Activated T-cell treated with anti-CD3 and anti-CD28 coated beads, Interleukin-2, amount 50 U/mL, for 72 hours (primary cell): ENCODE measurements at regions not wholly inside any gene's neighbourhood (a gene's known extent, or its start where the extent isn't known, plus 50 kb on each side); places are given as distances from the start of the nearest gene placed in this dataset.
"Not testable (repeated sequence)": the region's sequence is repeated elsewhere in the genome, so short reads cannot be mapped to it uniquely, and the experiment has no call there.

Experiments
- ATAC-seq, 2 donors: fragments of 150-1000 bp; cut with Tn5 transposase; replicated peaks in 1 of 2; 2 replicates each; pipeline ENCODE4 v1.10.0; 2021; ENCODE audit warnings: moderate library complexity in 2 of 2, mild to moderate bottlenecking in 1 of 2
- DNase-seq, 2 donors: peaks; one replicate each; pipeline ENCODE4 v3.0.0; 2021 to 2022; ENCODE audit warnings: mixed read lengths in 1 of 2
- H3K27ac Mint-ChIP-seq: one replicate; pipeline ENCODE4 v1.8.0; 2022; ENCODE audit warnings: mild to moderate bottlenecking, moderate library complexity, mixed read lengths
- H3K27me3 Mint-ChIP-seq: one replicate; pipeline ENCODE4 v1.8.0; 2022; ENCODE audit warnings: low read depth, mixed read lengths
- H3K36me3 Mint-ChIP-seq, 2 donors: one replicate each; pipeline ENCODE4 v1.8.0; 2022; ENCODE audit warnings: mixed read lengths in 2 of 2, mild to moderate bottlenecking in 1 of 2; ENCODE audit not compliant: insufficient read depth in 2 of 2
- H3K4me1 Mint-ChIP-seq: one replicate; pipeline ENCODE4 v1.8.0; 2022; ENCODE audit warnings: low read depth, mixed read lengths
- H3K4me3 Mint-ChIP-seq, 2 donors: one replicate each; pipeline ENCODE4 v1.8.0; 2022; ENCODE audit warnings: mild to moderate bottlenecking in 2 of 2, mixed read lengths in 2 of 2, moderate library complexity in 2 of 2
- H3K9me3 Mint-ChIP-seq, 2 donors: one replicate each; pipeline ENCODE4 v1.8.0; 2022; ENCODE audit warnings: mixed read lengths in 2 of 2

- ATAC-seq, H3K27ac Mint-ChIP-seq, DNase-seq, H3K9me3 Mint-ChIP-seq, H3K4me3 Mint-ChIP-seq, H3K27me3 Mint-ChIP-seq, H3K36me3 Mint-ChIP-seq, H3K4me1 Mint-ChIP-seq: not testable (repeated sequence)
These were observed 66.3 kb upstream of the PAM start for GRCh38 chr5:102688581-102689342.

- Mint-ChIP-seq H3K36me3 (peaks cover 0 to 3% of the 10 kb centered on the region in 2 donors), H3K27ac (no peak overlapping the region), H3K27me3 (peaks cover 9% of the 10 kb centered on the region), H3K4me1 (no peaks in the 10 kb centered on the region), H3K9me3 (peaks cover 0 to 2% of the 10 kb centered on the region in 2 donors), H3K4me3 (no peak overlapping the region)
- no peak for ATAC-seq
- no peak for DNase-seq
These were observed 64.2 kb upstream of the PAM start for GRCh38 chr5:102690910-102691309.

DNA sequence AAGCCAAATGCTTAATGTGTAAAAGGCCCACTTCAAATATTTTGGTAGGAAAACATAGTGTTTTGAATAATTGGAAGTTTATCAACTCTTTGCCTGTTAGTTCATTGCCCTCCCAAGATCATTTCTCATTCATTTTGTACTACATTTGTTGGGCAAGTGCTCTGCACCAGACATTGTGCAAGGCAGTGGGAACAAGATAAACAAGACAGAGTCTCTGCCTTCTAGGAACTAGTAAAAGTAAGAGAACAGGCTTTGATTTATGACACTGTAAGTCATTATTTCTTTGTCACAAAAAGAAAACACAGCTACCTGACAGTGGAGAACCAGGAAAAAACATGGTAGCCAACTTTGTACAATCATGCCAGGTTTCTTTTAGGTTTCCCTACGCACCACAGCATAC lies 63.7 kb upstream of the PAM start:
- peaks cover 5% of the 10 kb centered on the region for H3K27me3 Mint-ChIP-seq
- ATAC-seq (no peak), DNase-seq (no peak)
- H3K9me3 Mint-ChIP-seq: peaks cover 0 to 2% of the 10 kb centered on the region in 2 donors
- H3K27ac Mint-ChIP-seq: no peak overlapping the region
- H3K36me3 Mint-ChIP-seq: peaks cover 0 to 3% of the 10 kb centered on the region in 2 donors
- no peaks in the 10 kb centered on the region for H3K4me1 Mint-ChIP-seq
- H3K4me3 Mint-ChIP-seq: no peak overlapping the region

GRCh38 chr5:102700120-102700831 lies 54.8 kb upstream of the PAM start:
- no peak overlapping the region for H3K27ac Mint-ChIP-seq
- H3K36me3 Mint-ChIP-seq: no peaks in the 10 kb centered on the region
- DNase-seq: no peak
- H3K4me3 Mint-ChIP-seq: no peak overlapping the region
- no peaks in the 10 kb centered on the region for H3K9me3 Mint-ChIP-seq
- peaks cover 11% of the 10 kb centered on the region for H3K27me3 Mint-ChIP-seq
- no peak for ATAC-seq
- H3K4me1 Mint-ChIP-seq: no peaks in the 10 kb centered on the region

GRCh38 chr5:102700916-102701315 lies 54.2 kb upstream of the PAM start:
- Mint-ChIP-seq H3K9me3 (no peaks in the 10 kb centered on the region), H3K27me3 (peaks cover 11% of the 10 kb centered on the region), H3K4me3 (no peak overlapping the region), H3K36me3 (no peaks in the 10 kb centered on the region), H3K27ac (no peak overlapping the region), H3K4me1 (no peaks in the 10 kb centered on the region)
- ATAC-seq: no peak
- no peak for DNase-seq

DNA sequence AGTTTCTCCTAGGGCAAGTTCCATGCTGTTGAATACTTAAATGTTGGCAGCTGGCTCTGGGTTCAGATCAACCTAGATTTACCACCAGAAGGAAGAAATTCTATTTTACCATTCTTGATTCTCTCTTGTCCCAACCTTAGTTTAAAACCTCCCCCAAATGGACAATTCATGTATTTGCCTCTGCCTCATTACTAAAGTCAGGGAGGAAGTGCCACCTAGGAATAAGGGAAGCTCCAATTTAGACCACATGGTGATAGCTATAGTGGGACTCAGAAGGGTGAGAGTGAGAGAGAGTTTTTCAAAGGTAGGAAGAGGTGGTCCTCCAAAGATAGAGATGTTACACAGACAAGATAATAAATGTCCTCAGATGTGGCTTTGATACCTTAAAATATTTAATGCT lies 53.4 kb upstream of the PAM start:
- peaks cover 4% of the 10 kb centered on the region for H3K4me1 Mint-ChIP-seq
- no peaks in the 10 kb centered on the region for H3K36me3 Mint-ChIP-seq
- H3K27me3 Mint-ChIP-seq: peaks cover 11% of the 10 kb centered on the region
- H3K4me3 Mint-ChIP-seq: no peak overlapping the region
- no peak overlapping the region for H3K27ac Mint-ChIP-seq
- no peak for DNase-seq
- no peaks in the 10 kb centered on the region for H3K9me3 Mint-ChIP-seq
- ATAC-seq: no peak
